ENCODE measurements at regions not wholly inside any gene's neighbourhood (a gene's known extent, or its start where the extent isn't known, plus 50 kb on each side); places are given as distances from the start of the nearest gene placed in this dataset.

DNA sequence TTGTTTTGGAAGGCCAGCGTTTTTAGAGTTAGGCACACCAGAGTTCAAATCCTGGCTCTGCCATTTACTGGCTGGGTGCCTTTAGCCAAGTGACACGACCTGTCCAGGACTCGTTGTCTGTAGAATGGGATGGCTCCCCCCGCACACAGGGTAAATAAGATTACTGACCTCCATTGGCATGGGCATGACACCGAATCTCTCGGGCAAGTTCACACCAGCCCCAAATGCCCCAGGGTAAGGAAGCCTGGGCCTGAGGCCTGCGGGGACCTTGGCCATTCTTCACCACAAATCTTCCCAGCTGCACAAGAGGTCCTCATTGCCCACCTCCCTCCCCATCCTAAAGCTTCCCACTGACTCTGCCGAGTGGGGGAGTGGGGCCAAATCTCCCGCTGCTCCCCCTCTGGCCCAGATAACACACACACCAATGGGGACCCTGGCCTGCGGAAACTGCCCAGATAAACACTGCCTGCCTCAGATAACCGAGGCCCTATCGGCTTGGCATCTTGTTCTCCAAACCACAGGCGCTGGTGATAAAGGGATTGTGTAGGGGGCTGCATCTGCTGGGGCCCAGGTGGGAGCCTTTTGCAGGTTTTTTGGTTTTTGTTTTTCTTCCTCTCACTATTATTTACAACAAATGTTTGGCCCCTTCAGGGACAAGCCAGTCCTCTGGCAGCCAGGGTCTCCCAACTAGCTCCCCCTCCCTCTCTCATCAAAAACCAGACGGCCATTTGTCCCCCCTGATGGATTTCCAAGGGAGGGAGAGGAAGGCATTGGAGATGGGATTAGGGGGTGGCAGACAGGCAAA, 75.0 kb upstream of the LHX1 start:
- TF ChIP-seq, protein P1, sequence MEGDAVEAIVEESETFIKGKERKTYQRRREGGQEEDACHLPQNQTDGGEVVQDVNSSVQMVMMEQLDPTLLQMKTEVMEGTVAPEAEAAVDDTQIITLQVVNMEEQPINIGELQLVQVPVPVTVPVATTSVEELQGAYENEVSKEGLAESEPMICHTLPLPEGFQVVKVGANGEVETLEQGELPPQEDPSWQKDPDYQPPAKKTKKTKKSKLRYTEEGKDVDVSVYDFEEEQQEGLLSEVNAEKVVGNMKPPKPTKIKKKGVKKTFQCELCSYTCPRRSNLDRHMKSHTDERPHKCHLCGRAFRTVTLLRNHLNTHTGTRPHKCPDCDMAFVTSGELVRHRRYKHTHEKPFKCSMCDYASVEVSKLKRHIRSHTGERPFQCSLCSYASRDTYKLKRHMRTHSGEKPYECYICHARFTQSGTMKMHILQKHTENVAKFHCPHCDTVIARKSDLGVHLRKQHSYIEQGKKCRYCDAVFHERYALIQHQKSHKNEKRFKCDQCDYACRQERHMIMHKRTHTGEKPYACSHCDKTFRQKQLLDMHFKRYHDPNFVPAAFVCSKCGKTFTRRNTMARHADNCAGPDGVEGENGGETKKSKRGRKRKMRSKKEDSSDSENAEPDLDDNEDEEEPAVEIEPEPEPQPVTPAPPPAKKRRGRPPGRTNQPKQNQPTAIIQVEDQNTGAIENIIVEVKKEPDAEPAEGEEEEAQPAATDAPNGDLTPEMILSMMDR (IDR thresholded peaks at IDR 0.05; ENCODE audit: insufficient read depth, low read depth, low read length), result no peak
- no peak for TF ChIP-seq EZH2 (IDR thresholded peaks at IDR 0.05; ENCODE audit: insufficient read depth, low read length)
